H1 (cell line): ENCODE measurements at regions not wholly inside any gene's neighbourhood (a gene's known extent, or its start where the extent isn't known, plus 50 kb on each side); places are given as distances from the start of the nearest gene placed in this dataset.

ENCODE experiments used
- CHD7 ChIP-seq: fragments of 300-600 bp; sonication (generic); IDR thresholded peaks from 2 replicates; pipeline ENCODE4 v1.7.1; 2012; ENCODE audit warnings: low read length, moderate library complexity, mild to moderate bottlenecking, inconsistent platforms; ENCODE audit not compliant: insufficient replicate concordance
- CTCF ChIP-seq, 3 experiments: IDR thresholded peaks; 1 replicate in 2 of 3; 2 replicates in 1 of 3; pipeline versions ENCODE4 v1.5.1 to v1.6.1; 2011; ENCODE audit warnings: low read length in 3 of 3, mild to moderate bottlenecking in 3 of 3, inconsistent platforms in 2 of 3, low read depth in 1 of 3, moderate library complexity in 1 of 3; ENCODE audit not compliant: insufficient read depth in 1 of 3; ENCODE audit errors: control extremely low read depth in 1 of 3

GRCh38 chr1:88293691-88294190, 390.3 kb upstream of the PKN2 start (continued):
- TF ChIP-seq CHD7 = no peak
- no peak for TF ChIP-seq CTCF (IDR thresholded peaks at IDR 0.05; ENCODE audit: control extremely low read depth in 1 of 3, insufficient read depth in 1 of 3, low read depth in 1 of 3, low read length in 3 of 3)
